ENCODE measurements at regions not wholly inside any gene's neighbourhood (a gene's known extent, or its start where the extent isn't known, plus 50 kb on each side); places are given as distances from the start of the nearest gene placed in this dataset.

DNA sequence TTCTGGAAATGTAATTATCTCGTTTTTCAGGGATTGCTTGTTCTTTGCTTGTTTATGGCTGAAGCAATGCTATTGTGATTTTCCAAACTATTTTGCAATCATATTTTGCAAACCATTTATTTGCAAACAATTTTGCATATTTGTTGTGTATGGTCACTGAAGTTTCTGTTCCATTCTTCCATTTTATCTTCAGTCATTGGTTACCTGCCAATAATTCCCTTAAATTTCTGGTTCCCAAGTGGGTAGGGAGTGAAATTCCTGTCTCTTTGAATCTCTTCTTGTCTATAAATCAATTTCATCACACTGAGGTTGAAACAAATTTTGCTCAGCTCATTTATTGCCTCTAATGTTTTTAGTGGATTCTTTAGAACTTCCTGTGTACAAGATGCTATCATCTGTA lies 401.7 kb upstream of the VWC2 start:
- no peak for DNase-seq

DNA sequence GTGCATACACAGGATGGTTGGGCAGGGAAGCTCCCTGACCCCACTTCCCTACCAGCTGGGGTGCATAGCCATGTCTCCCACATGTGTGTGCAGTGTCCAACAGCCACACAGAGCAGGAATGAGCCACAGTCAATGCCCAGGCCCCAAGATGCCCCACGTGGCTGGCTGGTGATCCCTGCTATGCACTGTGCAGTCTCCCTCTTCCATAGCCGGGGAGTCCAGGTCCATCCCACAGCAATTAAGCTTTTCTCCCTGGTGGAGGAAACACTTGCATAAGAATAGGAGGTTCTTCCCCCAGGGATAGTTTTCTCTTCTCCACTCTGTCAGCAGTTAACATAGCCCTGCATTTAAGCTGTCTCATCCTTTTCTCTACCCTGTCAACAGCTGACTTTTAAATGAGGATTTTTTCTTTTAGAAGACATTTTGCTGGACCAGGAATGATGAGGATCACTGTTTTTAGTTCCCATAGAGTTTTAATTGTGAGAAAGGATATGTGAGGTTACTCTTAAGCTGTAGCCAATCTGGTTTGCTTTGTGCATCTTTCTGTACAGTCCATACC lies 396.5 kb upstream of the VWC2 start:
- DNase-seq: no peak

DNA sequence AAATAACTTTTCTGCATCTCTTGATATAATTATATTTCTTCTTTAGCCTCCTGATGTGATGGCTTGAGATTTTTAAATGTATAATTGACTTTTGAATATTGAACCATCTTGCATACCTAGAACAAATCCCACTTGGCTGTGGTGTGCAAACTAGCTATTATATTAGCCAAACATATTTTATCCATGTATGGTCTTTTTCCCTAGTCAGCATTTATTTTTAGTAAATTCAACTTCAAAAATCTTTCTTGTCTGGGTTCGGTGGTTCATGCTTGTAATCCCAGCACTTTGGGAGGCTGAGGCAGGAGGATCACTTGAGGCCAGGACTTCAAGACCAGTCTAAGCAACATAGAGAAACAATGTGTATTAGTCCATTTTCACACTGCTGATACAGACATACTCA lies 386.6 kb upstream of the VWC2 start:
- no peak for DNase-seq

DNA sequence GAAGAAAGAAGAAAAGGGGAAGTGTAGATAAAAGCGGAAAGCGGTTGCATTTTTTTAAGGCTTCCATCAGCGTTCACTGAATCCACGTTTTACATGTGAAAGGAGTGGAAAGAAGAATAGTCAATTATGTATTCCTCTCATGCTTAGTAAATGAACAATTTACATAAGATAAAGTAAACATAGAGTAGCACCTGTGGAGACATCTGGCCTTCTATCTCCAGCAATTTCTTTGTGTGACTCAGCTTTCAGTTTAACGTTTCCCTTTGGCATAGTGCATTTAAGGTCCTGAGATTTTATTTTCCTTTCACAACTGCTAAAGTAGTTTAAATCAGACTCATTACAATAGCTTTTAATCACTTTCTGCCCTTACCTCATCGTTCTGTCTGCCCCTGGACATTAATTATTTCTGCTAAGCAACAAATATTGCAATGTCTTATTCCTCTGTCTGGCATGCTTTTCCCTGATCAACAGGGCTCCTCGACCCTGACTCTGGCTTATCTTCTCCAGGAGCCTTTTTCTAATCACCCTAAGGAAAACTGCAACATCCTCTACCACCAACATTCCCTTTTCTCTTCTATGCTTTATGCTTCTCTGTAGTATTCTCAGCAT lies 383.5 kb upstream of the VWC2 start:
- DNase-seq: no peak

DNA sequence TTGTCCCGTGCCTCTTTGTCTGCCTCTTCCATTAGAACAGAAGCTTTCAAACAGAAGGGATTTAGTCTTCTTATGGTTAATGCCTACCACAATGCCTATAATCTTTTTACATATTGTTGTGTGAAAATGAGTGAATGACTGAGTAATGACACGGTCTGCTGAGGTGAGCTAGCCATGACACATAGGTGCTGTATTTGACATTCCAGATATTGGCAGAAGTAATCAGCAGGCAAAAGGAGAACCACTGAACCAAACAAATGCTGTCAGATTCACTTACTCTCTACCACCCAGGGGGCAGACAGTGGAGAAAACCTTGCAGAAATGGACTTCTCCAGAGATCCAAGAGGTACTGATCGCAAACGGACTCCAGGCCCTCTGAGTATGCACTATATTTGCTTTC lies 377.2 kb upstream of the VWC2 start:
- DNase-seq: no peak

DNA sequence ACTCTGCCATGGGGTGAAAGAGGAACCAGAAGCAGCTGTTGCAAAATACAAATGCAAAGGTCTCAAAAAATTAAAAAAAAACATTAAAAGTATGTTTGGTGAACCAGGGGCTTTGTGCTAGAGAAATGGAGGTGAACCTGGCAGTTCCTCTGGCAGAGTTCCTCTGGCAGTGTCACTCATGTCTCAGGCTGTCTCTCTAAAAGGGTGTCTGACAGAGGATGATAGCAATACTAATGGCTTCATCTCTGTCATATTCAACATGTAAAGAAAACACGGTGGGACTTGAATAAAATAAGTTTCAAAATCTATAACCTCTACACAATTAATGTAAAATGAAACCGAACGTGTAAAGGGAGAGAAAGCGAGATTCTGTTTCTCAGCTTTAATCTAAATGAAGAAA lies 375.7 kb upstream of the VWC2 start:
- no peak for DNase-seq

DNA sequence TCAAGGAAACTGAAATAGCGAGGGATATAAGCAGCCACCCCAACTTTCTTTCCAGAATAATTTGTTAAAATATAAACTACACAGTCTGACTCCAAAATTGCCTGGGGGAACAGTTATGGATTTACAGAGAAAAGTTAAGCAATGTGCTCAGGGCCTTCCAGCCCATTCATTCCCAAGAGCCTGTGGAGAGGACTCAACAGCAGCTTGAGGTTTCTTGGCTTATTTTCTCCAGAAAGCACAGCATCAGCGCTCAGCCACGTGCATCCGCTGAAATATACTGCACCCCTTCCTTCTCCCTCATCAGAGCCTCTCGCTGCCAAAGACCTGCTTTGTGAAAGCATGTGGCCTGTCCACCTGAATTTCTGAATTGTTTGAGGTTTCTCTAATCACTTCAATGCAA lies 375.2 kb upstream of the VWC2 start:
- DNase-seq: no peak

DNA sequence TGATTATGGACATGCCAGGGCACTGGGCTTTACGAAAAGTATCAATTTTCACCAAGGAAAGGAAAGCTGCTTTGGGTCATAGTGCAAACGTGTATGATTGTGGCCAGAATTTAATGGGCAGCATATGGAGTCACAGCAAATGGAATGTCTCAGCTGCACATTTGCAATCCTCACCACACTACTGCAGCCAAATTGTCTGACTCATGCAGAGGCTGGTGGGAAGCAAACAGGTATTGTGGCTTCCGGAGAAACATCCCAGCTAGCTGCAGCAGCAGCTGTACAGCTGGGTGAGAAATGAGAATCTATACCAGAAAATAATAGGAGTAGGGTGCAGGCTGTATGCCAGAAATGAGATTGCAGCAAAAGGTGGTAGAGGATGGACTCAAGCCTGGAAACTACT lies 374.7 kb upstream of the VWC2 start:
- no peak for DNase-seq

DNA sequence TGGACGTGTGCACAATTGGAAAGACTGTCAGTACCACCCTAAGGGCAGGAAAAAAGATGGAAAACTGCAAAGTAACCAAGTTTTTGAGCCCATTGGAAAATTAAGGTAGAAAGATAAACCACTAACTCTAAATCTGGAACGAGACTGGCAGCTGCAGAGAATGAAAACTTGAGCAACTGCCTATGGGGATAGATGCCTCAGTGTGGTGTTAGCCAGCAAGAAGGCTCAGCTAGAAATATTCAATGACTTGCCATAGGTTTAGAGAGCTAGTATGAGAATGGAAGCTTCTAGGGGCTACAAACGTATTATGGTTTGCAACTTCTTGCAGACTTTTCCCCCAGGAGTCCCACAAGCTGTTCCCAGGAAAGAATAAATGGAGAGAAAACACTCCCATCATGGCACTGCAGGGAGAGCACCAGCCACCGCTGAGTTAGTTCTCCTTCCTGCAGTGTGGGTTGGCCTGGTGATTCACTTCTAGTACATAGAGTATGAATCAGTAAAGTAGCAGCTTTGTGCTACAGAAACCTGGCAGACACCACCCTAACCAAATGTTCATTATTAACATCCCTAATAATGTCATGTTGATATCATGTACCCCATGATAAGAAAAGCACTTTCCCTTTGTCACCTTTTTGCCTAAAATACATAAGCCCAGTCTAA lies 372.4 kb upstream of the VWC2 start:
- peak in 2 of 51 donors; percentile 6 to 10 for DNase-seq

DNA sequence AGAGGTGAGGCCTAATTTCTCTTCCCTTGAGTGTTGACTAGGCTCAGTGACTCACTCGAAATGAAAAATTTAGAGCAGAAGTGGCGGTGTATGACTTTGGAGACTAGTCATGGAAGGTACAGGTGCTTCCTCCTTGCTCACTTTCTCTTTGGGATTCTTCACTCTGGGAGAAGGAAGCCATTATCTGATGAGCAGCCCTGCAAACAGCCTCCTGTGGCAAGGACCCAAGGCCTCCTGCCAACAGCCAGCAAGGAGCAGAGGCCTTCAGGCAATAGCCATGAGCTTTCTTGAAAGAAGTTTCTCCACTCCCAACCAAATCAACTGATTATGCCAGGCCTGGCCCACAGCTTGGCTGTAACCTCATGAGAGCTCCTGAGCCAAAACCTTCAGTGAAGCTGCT lies 369.6 kb upstream of the VWC2 start:
- no peak for DNase-seq

DNA sequence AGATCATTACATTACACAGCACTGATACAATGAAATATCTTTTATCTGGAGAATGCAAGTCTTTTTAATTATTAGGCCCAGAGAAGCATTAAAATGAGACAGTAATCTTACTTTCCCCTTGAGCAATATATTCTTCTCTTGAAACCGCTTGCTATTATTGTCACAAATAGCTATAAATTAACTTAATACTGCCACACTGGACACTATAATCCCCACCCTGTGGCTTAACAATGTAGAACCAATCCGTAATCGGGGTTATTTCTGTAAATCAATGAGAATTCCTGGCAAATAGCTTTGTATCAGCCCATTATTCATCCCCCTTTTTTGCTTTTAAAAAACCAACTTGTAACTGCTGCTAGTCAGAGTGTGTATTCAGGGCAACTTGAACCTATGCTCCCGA lies 366.2 kb upstream of the VWC2 start:
- no peak for DNase-seq

DNA sequence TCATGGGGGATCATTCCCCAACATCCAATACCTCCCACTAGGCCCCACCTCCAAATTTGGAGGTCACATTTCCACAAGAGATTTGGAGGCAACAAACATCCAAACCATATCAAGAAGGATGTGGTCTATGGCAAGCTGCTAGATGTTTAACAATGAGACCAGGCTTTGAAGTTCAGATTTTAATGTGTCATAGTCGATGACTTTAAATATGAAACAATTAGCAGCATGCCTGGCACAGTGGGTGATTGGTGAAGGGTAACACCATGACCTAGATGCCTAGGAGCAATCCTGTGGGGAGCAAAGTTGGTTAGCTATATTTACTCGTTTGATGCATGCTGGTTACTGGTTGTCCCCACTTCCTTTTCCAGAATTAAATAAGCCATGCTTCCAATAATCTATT lies 356.4 kb upstream of the VWC2 start:
- DNase-seq: no peak

DNA sequence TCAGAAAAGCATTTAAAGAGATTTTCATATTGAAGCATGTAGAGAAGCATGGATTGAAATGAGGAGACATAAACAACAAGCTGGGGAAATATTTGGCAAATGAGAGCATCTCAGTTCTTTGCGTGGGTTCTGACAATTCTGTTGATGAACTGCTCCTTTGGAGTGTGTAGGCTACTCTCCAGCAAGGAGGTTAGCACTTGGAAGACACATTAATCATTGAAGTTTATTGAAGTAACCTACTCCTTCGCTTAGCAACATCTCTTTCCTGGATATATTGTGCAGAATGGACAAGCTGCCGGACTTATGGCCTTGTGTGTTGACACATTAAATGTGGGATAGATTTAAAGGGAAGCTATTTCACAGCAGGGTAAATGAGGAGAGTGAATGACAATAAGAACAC lies 354.5 kb upstream of the VWC2 start:
- DNase-seq: no peak

DNA sequence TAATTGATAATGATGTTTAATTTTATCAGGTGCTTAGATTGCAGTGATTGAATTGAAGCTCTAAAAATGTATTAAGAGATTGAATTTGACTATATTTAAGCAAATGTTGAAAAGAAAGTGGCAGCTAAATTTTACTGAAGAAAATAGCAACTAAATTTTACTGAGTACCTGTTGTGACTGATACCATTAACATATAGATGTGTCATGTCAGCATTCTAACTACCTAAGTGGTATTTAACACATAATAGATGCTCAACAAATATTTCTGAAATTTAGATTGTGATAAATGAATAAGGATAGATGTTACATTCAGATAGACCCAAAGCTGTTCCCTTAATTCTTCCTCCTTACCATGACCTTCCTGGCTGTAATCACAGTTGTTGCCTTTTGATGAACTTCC lies 350.9 kb upstream of the VWC2 start:
- no peak for DNase-seq

DNA sequence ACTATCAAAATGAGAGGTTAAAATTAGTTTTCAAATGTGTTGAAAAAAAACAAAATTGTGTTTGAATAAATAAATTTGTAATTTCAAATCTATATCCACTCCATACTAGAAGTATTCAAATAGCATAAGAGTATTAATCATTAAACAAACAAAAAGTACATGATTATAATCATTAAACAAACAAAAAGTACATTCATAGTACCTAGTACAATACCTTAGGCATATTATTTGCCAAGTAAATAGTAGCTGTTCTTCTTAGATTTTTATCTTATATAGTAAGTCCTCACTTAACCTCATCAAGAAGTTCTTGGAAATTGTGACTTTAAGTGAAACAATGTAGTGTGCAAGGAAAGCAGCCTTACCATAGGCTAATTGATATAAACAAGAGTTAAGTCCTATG lies 349.3 kb upstream of the VWC2 start:
- no peak for DNase-seq

DNA sequence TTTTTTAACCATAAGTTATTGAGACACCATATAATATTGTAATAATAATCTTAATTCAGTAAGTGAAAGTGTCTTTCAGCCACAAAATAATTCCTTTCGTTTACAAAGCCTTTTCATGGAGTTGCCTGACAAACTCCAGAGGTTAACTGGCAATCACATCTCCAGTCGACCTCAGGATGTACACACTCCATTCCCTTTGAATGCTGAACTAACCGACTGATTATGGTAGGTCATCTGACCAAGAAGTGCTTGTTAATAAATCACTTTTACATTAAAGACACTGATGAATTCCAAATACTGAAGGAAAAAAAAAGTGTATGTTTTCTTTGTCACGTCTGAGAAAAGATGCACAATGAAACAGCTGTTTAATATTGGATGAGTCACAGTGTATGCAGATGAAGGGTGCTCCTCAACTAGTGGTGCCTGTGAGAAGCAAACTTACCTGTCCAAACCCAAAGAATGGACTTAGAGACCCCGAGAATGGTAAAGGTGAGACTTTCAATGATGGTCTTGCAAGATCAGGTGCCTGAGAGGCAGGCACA lies 348.1 kb upstream of the VWC2 start:
- no peak for DNase-seq

DNA sequence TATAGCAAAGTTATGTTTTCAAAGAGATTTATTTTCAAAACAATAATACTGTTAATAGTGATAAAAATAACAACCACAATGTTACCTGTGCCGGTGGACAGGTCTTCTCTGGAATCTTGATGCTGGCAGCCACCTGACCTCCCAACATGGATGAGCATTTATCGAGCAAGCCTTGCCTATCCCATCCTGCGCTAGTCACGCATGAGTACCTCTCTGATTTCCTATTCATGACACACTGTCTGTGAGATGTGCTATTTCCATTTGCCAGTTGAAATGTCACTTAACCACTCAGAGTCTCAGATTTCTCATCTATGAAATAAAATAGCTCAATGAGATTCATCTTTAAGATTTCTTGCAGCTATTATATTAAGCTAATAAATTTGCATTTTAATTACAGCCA lies 341.2 kb upstream of the VWC2 start:
- DNase-seq: no peak

DNA sequence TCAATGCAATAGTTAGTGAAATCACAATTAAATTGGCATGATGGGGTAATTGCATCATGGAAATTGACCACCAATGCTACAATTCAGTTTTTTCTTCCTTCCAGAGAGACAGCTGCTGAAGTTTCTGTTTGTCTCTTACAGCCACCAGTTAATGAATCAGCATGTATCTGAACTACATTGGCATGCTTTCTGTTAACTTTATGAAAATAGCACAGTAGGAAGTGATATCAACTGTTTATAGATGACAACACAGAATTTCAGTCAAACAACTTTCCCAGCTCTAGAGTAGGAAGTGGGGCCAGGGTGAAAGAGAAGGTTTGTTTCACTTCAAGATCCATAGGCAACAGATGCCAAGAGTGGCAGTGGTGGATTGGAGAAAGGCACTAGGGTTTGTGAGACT lies 339.6 kb upstream of the VWC2 start:
- no peak for DNase-seq

DNA sequence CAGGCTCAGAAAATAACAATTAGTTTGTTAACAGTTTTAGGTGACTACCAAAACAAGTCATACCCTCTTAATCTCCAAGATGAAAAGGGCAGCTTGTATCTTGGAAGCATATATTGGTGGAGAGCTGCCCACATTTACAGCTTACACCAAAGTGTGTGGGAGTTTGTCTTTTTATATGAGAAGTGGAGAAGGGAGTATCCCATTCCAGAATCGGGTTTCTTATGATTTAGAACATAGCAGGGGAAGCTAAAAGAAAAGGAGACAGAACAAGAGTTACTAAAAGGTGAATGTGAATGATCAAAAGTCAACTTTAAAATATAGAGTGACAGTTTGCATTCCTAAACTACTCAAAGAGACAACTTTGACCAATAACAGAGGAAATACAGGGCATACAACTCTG lies 338.6 kb upstream of the VWC2 start:
- no peak for DNase-seq

DNA sequence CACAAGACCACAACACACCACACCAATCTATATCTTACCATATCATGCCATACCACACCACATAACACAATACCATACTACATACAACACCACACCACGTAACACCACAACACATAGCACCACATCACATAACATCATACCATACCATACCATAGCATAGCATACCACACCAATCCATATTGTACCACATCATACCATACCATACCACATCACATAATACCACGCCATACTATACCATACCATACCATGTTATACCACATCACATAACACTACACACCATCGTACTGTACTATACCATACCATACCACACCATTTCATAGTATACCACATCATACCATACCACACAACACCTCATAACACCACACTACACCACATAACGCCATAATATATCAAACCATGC lies 335.2 kb upstream of the VWC2 start:
- no peak for DNase-seq

DNA sequence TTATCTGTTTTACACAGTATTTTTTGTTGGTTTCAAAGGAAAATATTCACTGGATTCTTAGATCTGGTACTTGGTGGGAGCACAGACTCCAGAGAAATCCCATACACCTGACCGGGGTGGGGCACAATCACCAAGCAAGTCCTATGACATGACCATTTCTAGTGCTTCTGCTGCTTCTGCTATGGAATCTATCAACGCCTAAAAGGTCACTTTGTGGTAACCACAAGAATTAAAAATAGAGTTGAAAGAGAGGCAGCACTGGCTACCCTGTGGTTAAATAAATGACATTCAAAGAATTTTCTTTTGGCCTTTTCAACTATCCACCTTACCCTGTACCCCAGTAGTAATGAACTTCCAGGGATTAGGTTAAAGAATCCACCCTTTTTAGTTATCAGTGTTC lies 329.9 kb upstream of the VWC2 start:
- no peak for DNase-seq

DNA sequence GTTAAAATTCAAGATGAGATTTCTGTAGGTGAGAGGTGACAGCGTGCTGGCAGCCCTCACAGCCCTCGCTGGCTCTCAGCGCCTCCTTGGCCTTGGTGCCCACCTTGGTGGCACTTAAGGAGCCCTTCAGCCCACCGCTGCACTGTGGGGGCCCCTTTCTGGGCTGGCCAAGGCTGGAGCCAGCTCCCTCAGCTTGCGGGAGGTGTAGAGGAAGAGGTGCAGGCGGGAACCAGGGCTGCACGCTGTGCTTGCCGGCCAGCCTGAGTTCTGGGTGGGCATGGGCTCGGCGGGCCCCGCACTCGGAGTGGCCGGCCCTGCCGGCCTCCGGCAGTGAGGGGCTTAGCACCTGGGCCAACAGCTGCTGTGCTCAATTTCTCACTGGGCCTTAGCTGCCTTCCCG lies 320.0 kb upstream of the VWC2 start:
- DNase-seq: no peak

DNA sequence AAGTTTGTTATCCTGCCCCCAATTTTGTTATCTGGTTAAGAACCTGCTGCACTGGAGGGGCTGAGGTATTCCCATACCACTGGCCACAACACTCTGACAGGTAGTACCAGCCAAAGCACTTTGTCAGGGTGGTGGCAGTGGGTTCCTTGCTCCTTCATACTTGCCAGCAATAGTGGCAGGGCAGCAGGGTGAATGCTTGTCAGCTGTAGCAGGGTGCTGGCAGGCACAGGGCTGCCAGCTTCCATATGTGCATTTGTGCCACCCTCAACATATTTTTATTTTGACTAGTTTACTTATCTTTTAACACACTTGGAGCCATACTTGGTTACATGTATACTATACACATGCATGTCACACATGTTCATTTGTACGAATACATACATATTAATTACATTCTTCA lies 294.0 kb upstream of the VWC2 start:
- DNase-seq: no peak
